ENCODE measurements at regions not wholly inside any gene's neighbourhood (a gene's known extent, or its start where the extent isn't known, plus 50 kb on each side); places are given as distances from the start of the nearest gene placed in this dataset.

GRCh38 chr18:77960791-77961410, 711.3 kb downstream of the GALR1 start:
- ATAC-seq (ENCODE audit: low read depth in 2 of 2) (no peak), DNase-seq (no peak)
- no peak overlapping the region for H3K4me3 Mint-ChIP-seq
- H3K9me3 ChIP-seq (ENCODE audit: control insufficient read depth in 2 of 2, low read length in 2 of 2), result no peaks in the 10 kb centered on the region
- H3K36me3 Mint-ChIP-seq, result no peaks in the 10 kb centered on the region
- no peaks in the 10 kb centered on the region for H3K27me3 Mint-ChIP-seq
- H3K27ac Mint-ChIP-seq, result no peak overlapping the region
- no peak overlapping the region for H3K27ac ChIP-seq (ENCODE audit: insufficient read depth, low read length, poor library complexity, severe bottlenecking)
- H3K4me3 ChIP-seq (ENCODE audit: low read depth, low read length), result no peak overlapping the region
- no peaks in the 10 kb centered on the region for H3K36me3 ChIP-seq (ENCODE audit: control insufficient read depth, insufficient read depth, low read length)
- H3K27me3 ChIP-seq (ENCODE audit: control insufficient read depth, insufficient read depth, low read length), result no peaks in the 10 kb centered on the region
- H3K4me1 ChIP-seq (ENCODE audit: control insufficient read depth, insufficient read depth, low read length, poor library complexity, severe bottlenecking), result no peaks in the 10 kb centered on the region
- peaks cover 0 to 4% (median 2%) of the 10 kb centered on the region in 7 donors for H3K9me3 Mint-ChIP-seq
- H3K4me1 Mint-ChIP-seq, result no peaks in the 10 kb centered on the region

GRCh38 chr18:77967071-77967470, 717.4 kb downstream of the GALR1 start:
- Histone ChIP-seq H3K27ac (ENCODE audit: insufficient read depth, low read length, poor library complexity, severe bottlenecking) (no peak overlapping the region), H3K27me3 (ENCODE audit: control insufficient read depth, insufficient read depth, low read length) (no peaks in the 10 kb centered on the region), H3K9me3 (ENCODE audit: control insufficient read depth in 2 of 2, low read length in 2 of 2) (no peaks in the 10 kb centered on the region), H3K4me1 (ENCODE audit: control insufficient read depth, insufficient read depth, low read length, poor library complexity, severe bottlenecking) (no peaks in the 10 kb centered on the region), H3K4me3 (ENCODE audit: low read depth, low read length) (no peak overlapping the region), H3K36me3 (ENCODE audit: control insufficient read depth, insufficient read depth, low read length) (no peaks in the 10 kb centered on the region)
- no peak overlapping the region for H3K4me3 Mint-ChIP-seq
- H3K9me3 Mint-ChIP-seq, result peaks cover 0 to 2% (median 0%) of the 10 kb centered on the region in 7 donors
- H3K4me1 Mint-ChIP-seq, result no peaks in the 10 kb centered on the region
- DNase-seq (no peak), ATAC-seq (ENCODE audit: low read depth in 2 of 2) (no peak)
- no peak overlapping the region for H3K27ac Mint-ChIP-seq
- H3K27me3 Mint-ChIP-seq, result no peaks in the 10 kb centered on the region
- no peaks in the 10 kb centered on the region for H3K36me3 Mint-ChIP-seq

- Histone ChIP-seq H3K36me3 (ENCODE audit: control insufficient read depth, insufficient read depth, low read length) (no peaks in the 10 kb centered on the region), H3K27ac (ENCODE audit: insufficient read depth, low read length, poor library complexity, severe bottlenecking) (no peak overlapping the region), H3K9me3 (ENCODE audit: control insufficient read depth in 2 of 2, low read length in 2 of 2) (no peaks in the 10 kb centered on the region), H3K4me3 (ENCODE audit: low read depth, low read length) (no peak overlapping the region), H3K4me1 (ENCODE audit: control insufficient read depth, insufficient read depth, low read length, poor library complexity, severe bottlenecking) (no peaks in the 10 kb centered on the region), H3K27me3 (ENCODE audit: control insufficient read depth, insufficient read depth, low read length) (no peaks in the 10 kb centered on the region)
- no peak for ATAC-seq (ENCODE audit: low read depth in 2 of 2)
- Mint-ChIP-seq H3K4me3 (no peak overlapping the region), H3K27me3 (no peaks in the 10 kb centered on the region), H3K9me3 (peaks cover 0 to 2% (median 0%) of the 10 kb centered on the region in 7 donors), H3K4me1 (no peaks in the 10 kb centered on the region), H3K27ac (no peak overlapping the region), H3K36me3 (no peaks in the 10 kb centered on the region)
- DNase-seq, result no peak
Observed at GRCh38 chr18:77967791-77968190, 718.1 kb downstream of the GALR1 start.

- H3K36me3 Mint-ChIP-seq, result no peaks in the 10 kb centered on the region
- no peak overlapping the region for H3K4me3 ChIP-seq (ENCODE audit: low read depth, low read length)
- no peak overlapping the region for H3K27ac Mint-ChIP-seq
- H3K4me1 ChIP-seq (ENCODE audit: control insufficient read depth, insufficient read depth, low read length, poor library complexity, severe bottlenecking), result no peaks in the 10 kb centered on the region
- ATAC-seq (ENCODE audit: low read depth in 2 of 2), result no peak
- no peaks in the 10 kb centered on the region for H3K27me3 Mint-ChIP-seq
- peaks cover 0 to 5% (median 2%) of the 10 kb centered on the region in 7 donors for H3K9me3 Mint-ChIP-seq
- no peaks in the 10 kb centered on the region for H3K9me3 ChIP-seq (ENCODE audit: control insufficient read depth in 2 of 2, low read length in 2 of 2)
- H3K4me3 Mint-ChIP-seq, result no peak overlapping the region
- DNase-seq, result no peak
- H3K27me3 ChIP-seq (ENCODE audit: control insufficient read depth, insufficient read depth, low read length), result no peaks in the 10 kb centered on the region
- no peaks in the 10 kb centered on the region for H3K36me3 ChIP-seq (ENCODE audit: control insufficient read depth, insufficient read depth, low read length)
- no peak overlapping the region for H3K27ac ChIP-seq (ENCODE audit: insufficient read depth, low read length, poor library complexity, severe bottlenecking)
- H3K4me1 Mint-ChIP-seq, result peaks cover 0 to 7% (median 0%) of the 10 kb centered on the region in 4 donors
Observed at GRCh38 chr18:77969972-77970371, 720.3 kb downstream of the GALR1 start.

- DNase-seq, result no peak
- Histone ChIP-seq H3K9me3 (ENCODE audit: control insufficient read depth in 2 of 2, low read length in 2 of 2) (no peaks in the 10 kb centered on the region), H3K27me3 (ENCODE audit: control insufficient read depth, insufficient read depth, low read length) (no peaks in the 10 kb centered on the region), H3K4me3 (ENCODE audit: low read depth, low read length) (no peak overlapping the region), H3K36me3 (ENCODE audit: control insufficient read depth, insufficient read depth, low read length) (no peaks in the 10 kb centered on the region), H3K4me1 (ENCODE audit: control insufficient read depth, insufficient read depth, low read length, poor library complexity, severe bottlenecking) (no peaks in the 10 kb centered on the region), H3K27ac (ENCODE audit: insufficient read depth, low read length, poor library complexity, severe bottlenecking) (no peak overlapping the region)
- Mint-ChIP-seq H3K27me3 (no peaks in the 10 kb centered on the region), H3K36me3 (no peaks in the 10 kb centered on the region), H3K27ac (no peak overlapping the region), H3K4me1 (peaks cover 0 to 7% (median 0%) of the 10 kb centered on the region in 4 donors), H3K9me3 (peaks cover 0 to 6% (median 2%) of the 10 kb centered on the region in 7 donors), H3K4me3 (no peak overlapping the region)
- ATAC-seq (ENCODE audit: low read depth in 2 of 2), result no peak
Observed at GRCh38 chr18:77970814-77971213, 721.2 kb downstream of the GALR1 start.

GRCh38 chr18:77973745-77974144, 724.1 kb downstream of the GALR1 start:
- ATAC-seq (ENCODE audit: low read depth in 2 of 2), result no peak
- H3K27me3 Mint-ChIP-seq, result no peaks in the 10 kb centered on the region
- no peaks in the 10 kb centered on the region for H3K36me3 Mint-ChIP-seq
- peak overlapping the region in 1 of 3 donors; percentile 83 for H3K27ac Mint-ChIP-seq
- peaks cover 0 to 7% (median 0%) of the 10 kb centered on the region in 4 donors for H3K4me1 Mint-ChIP-seq
- H3K4me3 Mint-ChIP-seq, result no peak overlapping the region
- no peak for DNase-seq
- H3K9me3 Mint-ChIP-seq, result peaks cover 0 to 9% (median 5%) of the 10 kb centered on the region in 7 donors
- no peak overlapping the region for H3K4me3 ChIP-seq (ENCODE audit: low read depth, low read length)
- H3K36me3 ChIP-seq (ENCODE audit: control insufficient read depth, insufficient read depth, low read length), result no peaks in the 10 kb centered on the region
- H3K27me3 ChIP-seq (ENCODE audit: control insufficient read depth, insufficient read depth, low read length), result no peaks in the 10 kb centered on the region
- no peaks in the 10 kb centered on the region for H3K4me1 ChIP-seq (ENCODE audit: control insufficient read depth, insufficient read depth, low read length, poor library complexity, severe bottlenecking)
- H3K9me3 ChIP-seq (ENCODE audit: control insufficient read depth in 2 of 2, low read length in 2 of 2), result no peaks in the 10 kb centered on the region
- no peak overlapping the region for H3K27ac ChIP-seq (ENCODE audit: insufficient read depth, low read length, poor library complexity, severe bottlenecking)

- no peaks in the 10 kb centered on the region for H3K27me3 Mint-ChIP-seq
- H3K27ac ChIP-seq (ENCODE audit: insufficient read depth, low read length, poor library complexity, severe bottlenecking), result no peak overlapping the region
- no peak overlapping the region for H3K4me3 ChIP-seq (ENCODE audit: low read depth, low read length)
- H3K4me1 ChIP-seq (ENCODE audit: control insufficient read depth, insufficient read depth, low read length, poor library complexity, severe bottlenecking), result no peaks in the 10 kb centered on the region
- no peak overlapping the region for H3K4me3 Mint-ChIP-seq
- peaks cover 0 to 7% (median 0%) of the 10 kb centered on the region in 4 donors for H3K4me1 Mint-ChIP-seq
- H3K36me3 Mint-ChIP-seq, result no peaks in the 10 kb centered on the region
- no peak overlapping the region for H3K27ac Mint-ChIP-seq
- no peak for ATAC-seq (ENCODE audit: low read depth in 2 of 2)
- DNase-seq, result no peak
- H3K27me3 ChIP-seq (ENCODE audit: control insufficient read depth, insufficient read depth, low read length), result no peaks in the 10 kb centered on the region
- no peaks in the 10 kb centered on the region for H3K36me3 ChIP-seq (ENCODE audit: control insufficient read depth, insufficient read depth, low read length)
- peaks cover 0 to 10% (median 5%) of the 10 kb centered on the region in 7 donors for H3K9me3 Mint-ChIP-seq
- H3K9me3 ChIP-seq (ENCODE audit: control insufficient read depth in 2 of 2, low read length in 2 of 2), result no peaks in the 10 kb centered on the region
Observed at GRCh38 chr18:77974329-77974728, 724.7 kb downstream of the GALR1 start.

- no peak overlapping the region for H3K27ac Mint-ChIP-seq
- no peak overlapping the region for H3K4me3 Mint-ChIP-seq
- no peaks in the 10 kb centered on the region for H3K4me1 ChIP-seq (ENCODE audit: control insufficient read depth, insufficient read depth, low read length, poor library complexity, severe bottlenecking)
- peaks cover 0 to 9% (median 6%) of the 10 kb centered on the region in 7 donors for H3K9me3 Mint-ChIP-seq
- no peaks in the 10 kb centered on the region for H3K36me3 Mint-ChIP-seq
- no peaks in the 10 kb centered on the region for H3K27me3 ChIP-seq (ENCODE audit: control insufficient read depth, insufficient read depth, low read length)
- H3K36me3 ChIP-seq (ENCODE audit: control insufficient read depth, insufficient read depth, low read length), result no peaks in the 10 kb centered on the region
- H3K9me3 ChIP-seq (ENCODE audit: control insufficient read depth in 2 of 2, low read length in 2 of 2), result no peaks in the 10 kb centered on the region
- DNase-seq (no peak), ATAC-seq (ENCODE audit: low read depth in 2 of 2) (no peak)
- no peaks in the 10 kb centered on the region for H3K27me3 Mint-ChIP-seq
- no peak overlapping the region for H3K27ac ChIP-seq (ENCODE audit: insufficient read depth, low read length, poor library complexity, severe bottlenecking)
- peaks cover 0 to 7% (median 0%) of the 10 kb centered on the region in 4 donors for H3K4me1 Mint-ChIP-seq
- H3K4me3 ChIP-seq (ENCODE audit: low read depth, low read length), result no peak overlapping the region
Observed at GRCh38 chr18:77977331-77977730, 727.7 kb downstream of the GALR1 start.
